ENCODE measurements at regions not wholly inside any gene's neighbourhood (a gene's known extent, or its start where the extent isn't known, plus 50 kb on each side); places are given as distances from the start of the nearest gene placed in this dataset.

- no peak for TF ChIP-seq CTCF (IDR thresholded peaks at IDR 0.05)
- TF ChIP-seq POLR2A (IDR thresholded peaks at IDR 0.05) = no peak
These were observed 837.6 kb downstream of the HACE1 start for GRCh38 chr6:104022126-104022525.
